Neuronal stem cell (in vitro differentiated cells): ENCODE measurements at regions not wholly inside any gene's neighbourhood (a gene's known extent, or its start where the extent isn't known, plus 50 kb on each side); places are given as distances from the start of the nearest gene placed in this dataset.

Experiments
- DNase-seq: peaks from one replicate; pipeline ENCODE4 v3.0.0-alpha.2; 2013; ENCODE audit warnings: low spot score
- H2AFZ ChIP-seq: one replicate; pipeline ENCODE4 v1.6.1; 2013; ENCODE audit warnings: mild to moderate bottlenecking, low read length, inconsistent platforms
- H2AK5ac ChIP-seq: 2 replicates; pipeline ENCODE4 v1.6.1; 2013; ENCODE audit warnings: low read depth, mild to moderate bottlenecking, inconsistent platforms, low read length, moderate library complexity, mixed read lengths
- H2BK120ac ChIP-seq: 2 replicates; pipeline ENCODE4 v1.6.1; 2013; ENCODE audit warnings: low read depth, mild to moderate bottlenecking, inconsistent platforms, low read length, moderate library complexity, mixed read lengths
- H2BK12ac ChIP-seq: one replicate; pipeline ENCODE4 v1.6.1; 2013; ENCODE audit warnings: low read length, inconsistent platforms
- H2BK15ac ChIP-seq: 2 replicates; pipeline ENCODE4 v1.6.1; 2013; ENCODE audit warnings: mild to moderate bottlenecking, low read length, inconsistent platforms, mixed read lengths
- H2BK5ac ChIP-seq: one replicate; pipeline ENCODE4 v1.6.1; 2013; ENCODE audit warnings: inconsistent platforms, mild to moderate bottlenecking, low read length, moderate library complexity
- H3K14ac ChIP-seq: one replicate; pipeline ENCODE4 v1.6.1; 2013; ENCODE audit warnings: low read length, inconsistent platforms
- H3K18ac ChIP-seq: 2 replicates; pipeline ENCODE4 v1.6.1; 2013; ENCODE audit warnings: low read length, inconsistent platforms
- H3K23ac ChIP-seq: 2 replicates; pipeline ENCODE4 v1.6.1; 2013; ENCODE audit warnings: low read depth, mild to moderate bottlenecking, mixed read lengths, low read length, inconsistent platforms; ENCODE audit not compliant: poor library complexity
- H3K27ac ChIP-seq: replicated peaks from 3 replicates; pipeline ENCODE4 v1.5.1; 2013; ENCODE audit warnings: low read length, inconsistent platforms
- H3K27me3 ChIP-seq, 3 experiments: 2 replicates each; pipeline ENCODE4 v1.6.1; 2013; ENCODE audit warnings: low read length in 3 of 3, mild to moderate bottlenecking in 2 of 3, inconsistent platforms in 1 of 3, low read depth in 1 of 3, mixed read lengths in 1 of 3, moderate library complexity in 1 of 3; ENCODE audit not compliant: control insufficient read depth in 3 of 3, insufficient read depth in 3 of 3
- H3K36me3 ChIP-seq, 2 donors: replicated peaks in 1 of 2; 2 replicates each; pipeline ENCODE4 v1.6.1; 2013; ENCODE audit warnings: low read length in 2 of 2; ENCODE audit not compliant: control insufficient read depth in 2 of 2, insufficient read depth in 2 of 2
- H3K4ac ChIP-seq: 2 replicates; pipeline ENCODE4 v1.6.1; 2013; ENCODE audit warnings: inconsistent platforms, mild to moderate bottlenecking, low read length, moderate library complexity
- H3K4me1 ChIP-seq, 2 donors: 1 replicate in 1 of 2; 2 replicates in 1 of 2; pipeline ENCODE4 v1.6.1; 2013; ENCODE audit warnings: low read length in 2 of 2, low read depth in 1 of 2; ENCODE audit not compliant: control insufficient read depth in 2 of 2, insufficient read depth in 1 of 2
- H3K4me2 ChIP-seq: one replicate; pipeline ENCODE4 v1.6.1; 2013; ENCODE audit warnings: mild to moderate bottlenecking, low read length, inconsistent platforms; ENCODE audit not compliant: insufficient read depth, poor library complexity, severe bottlenecking
- H3K4me3 ChIP-seq, 2 donors: 2 replicates each; pipeline ENCODE4 v1.5.1; 2013; ENCODE audit warnings: low read length in 2 of 2, mild to moderate bottlenecking in 2 of 2, inconsistent platforms in 1 of 2, moderate library complexity in 1 of 2
- H3K79me1 ChIP-seq: one replicate; pipeline ENCODE4 v1.6.1; 2013; ENCODE audit warnings: low read depth, mild to moderate bottlenecking, inconsistent platforms, low read length, moderate library complexity
- H3K9ac ChIP-seq: one replicate; pipeline ENCODE4 v1.6.1; 2013; ENCODE audit warnings: mild to moderate bottlenecking, low read depth, low read length, inconsistent platforms; ENCODE audit not compliant: poor library complexity
- H3K9me3 ChIP-seq, 2 donors: replicated peaks in 1 of 2; 2 replicates each; pipeline versions ENCODE3 to v1.6.1; 2013; ENCODE audit warnings: low read length in 2 of 2, mild to moderate bottlenecking in 2 of 2, inconsistent platforms in 1 of 2, low read depth in 1 of 2, mixed read lengths in 1 of 2, moderate library complexity in 1 of 2; ENCODE audit not compliant: control insufficient read depth in 2 of 2, insufficient read depth in 1 of 2
- H4K8ac ChIP-seq: one replicate; pipeline ENCODE4 v1.6.1; 2013; ENCODE audit warnings: low read depth, mild to moderate bottlenecking, inconsistent platforms, low read length, moderate library complexity
- H4K91ac ChIP-seq: one replicate; pipeline ENCODE4 v1.6.1; 2013; ENCODE audit warnings: low read length, low read depth, mild to moderate bottlenecking, inconsistent platforms; ENCODE audit not compliant: poor library complexity
- WGBS, 2 donors: extraction: QIAGEN DNeasy Blood & Tissue Kit; methylation state at CpG; one replicate each; pipeline ENCODE4 v1.1.7; 2013; ENCODE audit warnings: missing lambda C conversion rate in 2 of 2, mixed read lengths in 1 of 2; ENCODE audit not compliant: insufficient read length in 2 of 2, insufficient replicate concordance in 1 of 2; ENCODE audit errors: extremely low coverage in 2 of 2; 5-methylcytosine and 5-hydroxymethylcytosine counted together

GRCh38 chr21:34000375-34000774 lies 73.0 kb upstream of the MRPS6 start:
- H3K27me3 ChIP-seq, result no peaks in the 10 kb centered on the region
- H2BK15ac ChIP-seq, result peak overlapping the region; percentile 54
- no peak overlapping the region for H3K4me2 ChIP-seq
- H4K8ac ChIP-seq, result no peak overlapping the region
- no CpG with 5 or more reads among the region's 4 CpGs for WGBS, 2 donors
- no peak overlapping the region for H3K27ac ChIP-seq
- no peak overlapping the region for H3K4me3 ChIP-seq
- H3K9me3 ChIP-seq, result peaks cover 6% of the 10 kb centered on the region in 2 donors
- no peak overlapping the region for H2BK5ac ChIP-seq
- H3K4ac ChIP-seq, result peak overlapping the region; percentile 46
- H3K4me1 ChIP-seq, result no peaks in the 10 kb centered on the region
- H2BK12ac ChIP-seq, result no peak overlapping the region
- no peak overlapping the region for H3K14ac ChIP-seq
- peak overlapping the region; percentile 38 for H4K91ac ChIP-seq
- no peak for DNase-seq
- no peak overlapping the region for H2BK120ac ChIP-seq
- H2AK5ac ChIP-seq, result no peak overlapping the region
- no peak overlapping the region for H3K23ac ChIP-seq
- peak overlapping the region; percentile 74 for H3K18ac ChIP-seq
- no peaks in the 10 kb centered on the region for H3K79me1 ChIP-seq
- no peak overlapping the region for H2AFZ ChIP-seq
- no peaks in the 10 kb centered on the region for H3K36me3 ChIP-seq
- H3K9ac ChIP-seq, result no peak overlapping the region

DNA sequence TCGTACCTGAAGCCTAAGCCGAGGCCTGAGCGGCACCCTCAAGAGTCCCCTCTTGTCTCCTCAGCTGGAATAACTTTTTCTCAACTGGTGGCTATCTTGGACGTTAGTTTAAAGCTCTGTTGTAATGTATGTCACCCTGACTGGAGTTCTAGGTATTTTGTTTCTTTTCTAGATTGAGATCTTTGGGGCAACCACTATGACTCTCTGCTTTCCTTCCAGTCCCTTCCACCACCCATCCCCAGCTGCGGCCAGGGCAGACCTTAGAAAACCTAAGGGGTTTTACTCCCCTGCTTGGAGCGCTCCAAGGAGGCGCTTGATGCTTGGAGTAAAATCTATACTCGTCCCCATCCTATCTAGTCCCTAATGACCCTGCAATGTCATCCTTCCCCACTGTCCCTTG lies 74.6 kb upstream of the MRPS6 start:
- Histone ChIP-seq H3K18ac (no peak overlapping the region), H2BK120ac (no peak overlapping the region), H3K4me3 (no peak overlapping the region), H3K4ac (no peak overlapping the region), H2AFZ (no peak overlapping the region), H3K36me3 (no peaks in the 10 kb centered on the region), H2BK15ac (no peak overlapping the region), H2BK5ac (no peak overlapping the region), H2BK12ac (no peak overlapping the region), H4K8ac (no peak overlapping the region), H3K23ac (no peak overlapping the region), H3K14ac (no peak overlapping the region), H3K9ac (no peak overlapping the region), H3K4me1 (no peaks in the 10 kb centered on the region), H3K27me3 (no peaks in the 10 kb centered on the region), H3K4me2 (no peak overlapping the region), H4K91ac (no peak overlapping the region), H2AK5ac (no peak overlapping the region), H3K27ac (no peak overlapping the region), H3K79me1 (no peaks in the 10 kb centered on the region), H3K9me3 (peaks cover 6% of the 10 kb centered on the region in 2 donors)
- WGBS, 2 donors, result no CpG with 5 or more reads among the region's 8 CpGs
- no peak for DNase-seq

- Histone ChIP-seq H2BK5ac (no peak overlapping the region), H3K18ac (no peak overlapping the region), H3K27ac (no peak overlapping the region), H3K4ac (no peak overlapping the region), H4K91ac (no peak overlapping the region), H3K9ac (no peak overlapping the region), H3K4me2 (no peak overlapping the region), H2AK5ac (no peak overlapping the region), H2BK15ac (no peak overlapping the region), H3K27me3 (no peaks in the 10 kb centered on the region), H2AFZ (no peak overlapping the region), H4K8ac (no peak overlapping the region), H3K14ac (no peak overlapping the region), H3K36me3 (no peaks in the 10 kb centered on the region), H2BK120ac (no peak overlapping the region), H3K9me3 (peaks cover 6% of the 10 kb centered on the region in 2 donors), H3K4me1 (no peaks in the 10 kb centered on the region), H2BK12ac (no peak overlapping the region), H3K4me3 (no peak overlapping the region), H3K23ac (no peak overlapping the region), H3K79me1 (no peaks in the 10 kb centered on the region)
- WGBS, 2 donors, result no CpG with 5 or more reads among the region's 1 CpG
- no peak for DNase-seq
Measured at GRCh38 chr21:33998402-33998801, 75.0 kb upstream of the MRPS6 start.

GRCh38 chr21:33997436-33997835 lies 75.9 kb upstream of the MRPS6 start:
- Histone ChIP-seq H2BK12ac (no peak overlapping the region), H4K91ac (no peak overlapping the region), H3K36me3 (no peaks in the 10 kb centered on the region), H3K79me1 (no peaks in the 10 kb centered on the region), H3K14ac (no peak overlapping the region), H3K4me2 (no peak overlapping the region), H3K4me1 (no peaks in the 10 kb centered on the region), H2BK15ac (no peak overlapping the region), H3K18ac (no peak overlapping the region), H2BK120ac (no peak overlapping the region), H3K4ac (no peak overlapping the region), H2AFZ (no peak overlapping the region), H3K23ac (no peak overlapping the region), H3K4me3 (no peak overlapping the region), H4K8ac (no peak overlapping the region), H3K27me3 (no peaks in the 10 kb centered on the region), H3K27ac (no peak overlapping the region), H3K9me3 (peaks cover 6 to 8% of the 10 kb centered on the region in 2 donors), H2BK5ac (no peak overlapping the region), H3K9ac (no peak overlapping the region), H2AK5ac (no peak overlapping the region)
- DNase-seq, result no peak
